Colonic mucosa (tissue), 4 donors: ENCODE measurements at regions not wholly inside any gene's neighbourhood (a gene's known extent, or its start where the extent isn't known, plus 50 kb on each side); places are given as distances from the start of the nearest gene placed in this dataset.

Source experiments
- DNase-seq: peaks from one replicate; pipeline ENCODE4 v3.0.0-alpha.2; 2020
- H3K27ac ChIP-seq: fragments of 200-600 bp; one replicate; pipeline ENCODE4 v1.8.0; 2021
- H3K27me3 ChIP-seq: fragments of 200-600 bp; one replicate; pipeline ENCODE4 v1.8.0; 2021
- H3K36me3 ChIP-seq: fragments of 200-600 bp; one replicate; pipeline ENCODE4 v1.8.0; 2021
- H3K4me1 ChIP-seq: fragments of 200-600 bp; one replicate; pipeline ENCODE4 v1.8.0; 2021; ENCODE audit warnings: mild to moderate bottlenecking
- H3K4me3 ChIP-seq: fragments of 200-600 bp; one replicate; pipeline ENCODE4 v1.8.0; 2021
- H3K9ac ChIP-seq, 2 donors: one replicate each; pipeline ENCODE4 v1.7.0; 2013; ENCODE audit warnings: control low read depth in 2 of 2, low read depth in 2 of 2, low read length in 2 of 2
- H3K9me3 ChIP-seq: fragments of 200-600 bp; one replicate; pipeline ENCODE4 v1.8.0; 2021
- CTCF ChIP-seq: fragments of 200-600 bp; IDR thresholded peaks from one replicate; pipeline ENCODE4 v1.8.0; 2022; ENCODE audit warnings: antibody characterized with exemption, mild to moderate bottlenecking
- intact Hi-C: fragments of 100-400 bp; cut with DNase I; formaldehyde crosslinking; loops from one replicate; pipeline ENCODE4 v1.14.1; 2022
- donor health status: healthy.
- donor health status: DM: no; HTN: no; CAD: no.
- donor health status: DM: no; HTN: no; CAD: no.

- Histone ChIP-seq H3K9ac (no peak overlapping the region), H3K4me1 (no peaks in the 10 kb centered on the region), H3K27ac (no peak overlapping the region), H3K36me3 (no peaks in the 10 kb centered on the region), H3K27me3 (no peaks in the 10 kb centered on the region), H3K4me3 (no peak overlapping the region), H3K9me3 (no peaks in the 10 kb centered on the region)
- no peak for DNase-seq
- TF ChIP-seq CTCF = no peak
- intact Hi-C loops = no loop called here
Measured at GRCh38 chr16:50955311-50955710, 195.8 kb downstream of the SALL1 start.

DNA sequence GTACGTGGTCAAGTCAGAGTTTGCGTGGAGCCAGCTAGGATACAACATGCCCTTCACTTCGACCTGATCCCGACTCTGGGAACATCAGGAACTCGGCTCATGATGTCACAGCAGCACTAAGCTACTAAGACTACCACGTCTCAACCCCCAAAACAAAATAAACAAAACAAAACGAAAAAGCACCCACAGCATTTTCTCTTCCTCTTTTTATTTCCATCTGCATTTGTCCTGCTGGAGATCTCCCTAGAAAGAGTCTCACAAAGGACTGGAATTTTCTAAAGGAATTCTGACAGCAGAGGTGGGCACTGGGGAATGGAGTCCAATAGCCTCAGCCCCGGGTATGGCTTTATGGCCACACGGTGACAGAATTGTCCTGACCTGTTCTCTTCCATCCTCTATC lies 196.6 kb downstream of the SALL1 start:
- Histone ChIP-seq H3K36me3 (no peaks in the 10 kb centered on the region), H3K9me3 (no peaks in the 10 kb centered on the region), H3K4me1 (no peaks in the 10 kb centered on the region), H3K27ac (no peak overlapping the region), H3K4me3 (no peak overlapping the region), H3K27me3 (no peaks in the 10 kb centered on the region), H3K9ac (no peak overlapping the region)
- DNase-seq = no peak
- TF ChIP-seq CTCF = no peak
- intact Hi-C loops = no loop called here

DNA sequence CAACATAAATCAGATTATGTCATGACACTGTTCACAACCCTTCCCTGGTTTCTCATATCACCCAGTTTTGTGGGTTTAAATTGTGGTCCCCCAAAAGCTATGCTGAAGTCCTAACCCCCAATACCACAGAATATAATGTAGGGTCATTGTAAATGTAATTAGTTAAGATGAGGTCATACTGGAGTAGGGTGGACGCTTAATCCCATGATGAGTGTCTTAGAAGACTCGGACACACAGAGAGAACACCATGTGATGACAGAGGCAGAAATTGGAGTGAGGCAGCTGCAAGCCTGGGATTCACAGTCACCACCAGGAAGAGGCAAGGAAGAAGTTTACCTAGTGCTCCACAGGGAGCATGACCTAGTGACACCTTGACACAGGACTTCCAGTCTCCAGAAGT lies 197.8 kb downstream of the SALL1 start:
- Histone ChIP-seq H3K4me3 (no peak overlapping the region), H3K4me1 (no peaks in the 10 kb centered on the region), H3K9me3 (no peaks in the 10 kb centered on the region), H3K9ac (no peak overlapping the region), H3K27ac (no peak overlapping the region), H3K27me3 (no peaks in the 10 kb centered on the region), H3K36me3 (no peaks in the 10 kb centered on the region)
- intact Hi-C loops = no loop called here
- no peak for DNase-seq
- TF ChIP-seq CTCF = no peak

GRCh38 chr16:50950955-50951354 lies 200.1 kb downstream of the SALL1 start:
- DNase-seq = no peak
- Histone ChIP-seq H3K36me3 (no peaks in the 10 kb centered on the region), H3K4me3 (no peak overlapping the region), H3K27ac (no peak overlapping the region), H3K27me3 (no peaks in the 10 kb centered on the region), H3K4me1 (no peaks in the 10 kb centered on the region), H3K9me3 (no peaks in the 10 kb centered on the region), H3K9ac (no peak overlapping the region)
- intact Hi-C loops = no loop called here
- no peak for TF ChIP-seq CTCF

DNA sequence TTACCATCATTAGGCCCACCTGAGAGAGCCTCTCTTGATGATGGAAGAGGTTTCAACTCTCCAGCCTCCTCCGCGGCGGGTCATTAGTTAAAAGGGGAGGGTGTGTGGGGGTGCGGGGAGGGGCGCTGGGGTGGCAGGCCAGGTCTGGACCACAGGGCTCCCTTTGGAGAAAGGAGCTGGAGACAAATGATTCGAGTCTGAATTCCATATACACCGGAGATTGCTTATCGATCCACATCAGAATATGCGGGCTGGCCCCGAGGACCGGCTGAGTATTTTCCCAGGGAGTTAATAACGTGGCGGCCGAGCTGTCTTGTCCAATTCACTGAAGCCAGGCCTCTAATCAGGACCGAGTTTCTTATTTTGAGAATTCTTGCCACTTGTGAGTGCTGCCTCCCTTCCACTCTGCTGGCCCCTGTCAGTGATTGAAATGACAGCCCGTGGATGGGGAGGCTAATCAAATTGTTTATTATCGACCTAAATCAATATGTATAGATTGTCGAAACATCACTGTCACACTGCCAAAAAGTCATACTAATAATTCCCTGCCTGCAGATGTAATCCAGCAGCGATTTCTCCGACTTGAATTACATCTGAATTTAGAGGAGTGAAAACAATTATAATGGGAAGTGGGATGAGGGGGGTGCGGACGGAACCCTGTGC lies 202.7 kb downstream of the SALL1 start:
- TF ChIP-seq CTCF = no peak
- intact Hi-C loops = no loop called here
- H3K27ac ChIP-seq = no peak overlapping the region
- no peaks in the 10 kb centered on the region for H3K9me3 ChIP-seq
- no peaks in the 10 kb centered on the region for H3K27me3 ChIP-seq
- H3K4me3 ChIP-seq = no peak overlapping the region
- H3K4me1 ChIP-seq = no peaks in the 10 kb centered on the region
- no peak overlapping the region for H3K9ac ChIP-seq
- no peaks in the 10 kb centered on the region for H3K36me3 ChIP-seq
- no peak for DNase-seq
